B cell (primary cell): ENCODE measurements at regions not wholly inside any gene's neighbourhood (a gene's known extent, or its start where the extent isn't known, plus 50 kb on each side); places are given as distances from the start of the nearest gene placed in this dataset.

Source experiments
- ATAC-seq: fragments of 200-7000 bp; cut with Tn5 transposase; one replicate; pipeline ENCODE4 v1.10.0; 2021; ENCODE audit warnings: low read depth, mild to moderate bottlenecking, moderate number of reproducible peaks, moderate library complexity
- CTCF ChIA-PET: fragments of 350-600 bp; sonication (Branson Sonifier 250); formaldehyde crosslinking; loops from one replicate; lab custom pipeline; 2021; ENCODE audit warnings: antibody characterized with exemption, inconsistent platforms; lab: Charles Lee
- POLR2A ChIA-PET: fragments of 350-600 bp; sonication (Branson Sonifier 250); formaldehyde crosslinking; loops from one replicate; lab custom pipeline; 2021; ENCODE audit warnings: antibody characterized with exemption; lab: Charles Lee
- DNase-seq: peaks from one replicate; pipeline ENCODE4 v3.0.0; 2013
- H2AFZ ChIP-seq: 2 replicates; pipeline ENCODE4 v1.6.1; 2012; ENCODE audit warnings: mild to moderate bottlenecking, low read depth, low read length; ENCODE audit not compliant: insufficient read depth, poor library complexity, severe bottlenecking
- H3K27ac ChIP-seq, 2 donors: 1 replicate in 1 of 2; 2 replicates in 1 of 2; pipeline ENCODE4 v1.5.1; 2012 to 2013; ENCODE audit warnings: low read length in 2 of 2, mild to moderate bottlenecking in 2 of 2, moderate library complexity in 1 of 2
- H3K27me3 ChIP-seq, 4 experiments: fragments of 200-600 bp in 1 of 4; sonication (generic) in 1 of 4; replicated peaks in 1 of 4; 1 replicate in 2 of 4; 2 replicates in 2 of 4; pipeline versions ENCODE4 v1.6.1 to v1.7.0; 2013 to 2016; ENCODE audit warnings: low read length in 3 of 4, mild to moderate bottlenecking in 2 of 4, mixed read lengths in 1 of 4, moderate library complexity in 1 of 4; ENCODE audit not compliant: insufficient read depth in 4 of 4, control insufficient read depth in 3 of 4; ENCODE audit errors: control extremely low read depth in 1 of 4
- H3K36me3 ChIP-seq, 2 experiments: replicated peaks in 1 of 2; 1 replicate in 1 of 2; 2 replicates in 1 of 2; pipeline versions ENCODE4 v1.6.1 to v1.7.1; 2013; ENCODE audit warnings: low read length in 1 of 2; ENCODE audit not compliant: insufficient read depth in 2 of 2, control insufficient read depth in 1 of 2; ENCODE audit errors: control extremely low read depth in 1 of 2, extremely low read depth in 1 of 2
- H3K4me1 ChIP-seq, 2 donors: fragments of 200-600 bp in 1 of 2; sonication (generic) in 1 of 2; 1 replicate in 1 of 2; 2 replicates in 1 of 2; pipeline versions ENCODE4 v1.5.1 to v1.6.1; 2013 to 2017; ENCODE audit warnings: low read length in 2 of 2; ENCODE audit not compliant: control insufficient read depth in 2 of 2, insufficient read depth in 2 of 2
- H3K4me2 ChIP-seq: replicated peaks from 2 replicates; pipeline ENCODE3; 2012; ENCODE audit warnings: mild to moderate bottlenecking, low read depth, low read length; ENCODE audit not compliant: poor library complexity, severe bottlenecking
- H3K4me3 ChIP-seq, 5 experiments: fragments of 200-600 bp in 1 of 5; sonication (generic) in 1 of 5; 1 replicate in 3 of 5; 2 replicates in 2 of 5; pipeline versions ENCODE4 v1.5.1 to v1.7.0; 2011 to 2016; ENCODE audit warnings: low read length in 4 of 5, mild to moderate bottlenecking in 4 of 5, low read depth in 2 of 5, control low read depth in 1 of 5, moderate library complexity in 1 of 5; ENCODE audit not compliant: insufficient read depth in 1 of 5; ENCODE audit errors: control extremely low read depth in 1 of 5, extremely low read depth in 1 of 5
- H3K79me2 ChIP-seq: fragments of 200-600 bp; sonication (generic); one replicate; pipeline ENCODE4 v1.6.0; 2016; ENCODE audit warnings: low read length; ENCODE audit not compliant: control insufficient read depth, insufficient read depth
- H3K9ac ChIP-seq: fragments of 200-600 bp; sonication (generic); 2 replicates; pipeline ENCODE4 v1.6.1; 2017; ENCODE audit warnings: mild to moderate bottlenecking, low read length, moderate library complexity
- H3K9me3 ChIP-seq, 3 donors: one replicate each; pipeline versions ENCODE4 v1.6.1 to v1.7.1; 2013; ENCODE audit warnings: low read length in 2 of 3; ENCODE audit not compliant: control insufficient read depth in 2 of 3, insufficient read depth in 1 of 3; ENCODE audit errors: control extremely low read depth in 1 of 3
- H4K20me1 ChIP-seq: 2 replicates; pipeline ENCODE4 v1.6.0; 2012; ENCODE audit warnings: mild to moderate bottlenecking, low read length; ENCODE audit not compliant: insufficient read depth, control insufficient read depth, poor library complexity, severe bottlenecking
- H3K27ac Mint-ChIP-seq: one replicate; pipeline ENCODE4 v1.8.0; 2021; ENCODE audit warnings: mixed read lengths
- H3K27me3 Mint-ChIP-seq: one replicate; pipeline ENCODE4 v1.8.0; 2021; ENCODE audit warnings: mixed read lengths
- H3K4me1 Mint-ChIP-seq: one replicate; pipeline ENCODE4 v1.8.0; 2021; ENCODE audit warnings: mixed read lengths
- H3K4me3 Mint-ChIP-seq: one replicate; pipeline ENCODE4 v1.8.0; 2021; ENCODE audit warnings: mixed read lengths
- H3K9me3 Mint-ChIP-seq: one replicate; pipeline ENCODE4 v1.8.0; 2022; ENCODE audit warnings: mixed read lengths; ENCODE audit not compliant: insufficient read depth
- EZH2 ChIP-seq: IDR thresholded peaks from 2 replicates; pipeline ENCODE4 v1.6.1; 2012; ENCODE audit warnings: borderline replicate concordance, low read depth, mild to moderate bottlenecking, moderate library complexity, low read length; ENCODE audit not compliant: insufficient read depth, poor library complexity, severe bottlenecking
- WGBS: methylation state at CpG from one replicate; pipeline ENCODE4 v1.1.5; 2013; ENCODE audit warnings: missing lambda C conversion rate; ENCODE audit not compliant: insufficient coverage; 5-methylcytosine and 5-hydroxymethylcytosine counted together
- intact Hi-C: fragments of 100-400 bp; cut with micrococcal nuclease; formaldehyde crosslinking; loops from one replicate; pipeline ENCODE4 v1.10.0; 2022
- TF ChIP-seq, protein P1 (sequence below): fragments of 200-600 bp; IDR thresholded peaks from one replicate; pipeline ENCODE4 v1.8.0; 2022; ENCODE audit warnings: antibody characterized with exemption, mild to moderate bottlenecking

DNA sequence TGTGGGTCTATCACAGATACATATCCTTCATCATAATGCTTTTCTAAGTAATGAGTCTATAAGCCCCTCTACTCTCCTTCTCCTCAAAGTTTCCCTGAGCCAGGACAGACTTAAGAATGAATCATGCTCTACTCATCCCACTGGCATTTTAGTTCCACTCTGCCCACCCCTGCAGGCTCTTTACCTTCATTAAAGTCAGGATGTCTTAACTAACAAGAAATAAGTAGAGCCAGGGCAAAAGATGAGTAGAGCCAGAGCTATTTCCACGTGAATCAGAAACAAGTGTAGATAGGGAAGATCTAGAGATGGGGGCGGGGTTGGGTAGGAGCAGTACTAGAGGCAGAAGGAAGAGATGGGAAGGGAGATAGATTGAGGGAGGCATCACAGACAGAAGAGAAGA lies 790.5 kb downstream of the RNF144A start:
- Mint-ChIP-seq H3K9me3 (no peaks in the 10 kb centered on the region), H3K27me3 (no peaks in the 10 kb centered on the region), H3K4me3 (no peak overlapping the region), H3K27ac (no peak overlapping the region), H3K4me1 (peaks cover 3% of the 10 kb centered on the region)
- Histone ChIP-seq H2AFZ (no peak overlapping the region), H3K9ac (no peak overlapping the region), H4K20me1 (no peaks in the 10 kb centered on the region), H3K4me1 (no peaks in the 10 kb centered on the region), H3K79me2 (no peaks in the 10 kb centered on the region), H3K27me3 (no peaks in the 10 kb centered on the region), H3K4me2 (no peak overlapping the region), H3K36me3 (no peaks in the 10 kb centered on the region), H3K9me3 (no peaks in the 10 kb centered on the region), H3K27ac (no peak overlapping the region), H3K4me3 (no peak overlapping the region)
- TF ChIP-seq, protein P1, sequence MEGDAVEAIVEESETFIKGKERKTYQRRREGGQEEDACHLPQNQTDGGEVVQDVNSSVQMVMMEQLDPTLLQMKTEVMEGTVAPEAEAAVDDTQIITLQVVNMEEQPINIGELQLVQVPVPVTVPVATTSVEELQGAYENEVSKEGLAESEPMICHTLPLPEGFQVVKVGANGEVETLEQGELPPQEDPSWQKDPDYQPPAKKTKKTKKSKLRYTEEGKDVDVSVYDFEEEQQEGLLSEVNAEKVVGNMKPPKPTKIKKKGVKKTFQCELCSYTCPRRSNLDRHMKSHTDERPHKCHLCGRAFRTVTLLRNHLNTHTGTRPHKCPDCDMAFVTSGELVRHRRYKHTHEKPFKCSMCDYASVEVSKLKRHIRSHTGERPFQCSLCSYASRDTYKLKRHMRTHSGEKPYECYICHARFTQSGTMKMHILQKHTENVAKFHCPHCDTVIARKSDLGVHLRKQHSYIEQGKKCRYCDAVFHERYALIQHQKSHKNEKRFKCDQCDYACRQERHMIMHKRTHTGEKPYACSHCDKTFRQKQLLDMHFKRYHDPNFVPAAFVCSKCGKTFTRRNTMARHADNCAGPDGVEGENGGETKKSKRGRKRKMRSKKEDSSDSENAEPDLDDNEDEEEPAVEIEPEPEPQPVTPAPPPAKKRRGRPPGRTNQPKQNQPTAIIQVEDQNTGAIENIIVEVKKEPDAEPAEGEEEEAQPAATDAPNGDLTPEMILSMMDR = no peak
- TF ChIP-seq EZH2 = no peak
- ChIA-PET POLR2A (no interaction called here), CTCF (no interaction called here)
- intact Hi-C loops = no loop called here
- ATAC-seq = no peak
- WGBS = 95% methylated on average over 2 of the region's 2 CpGs
- DNase-seq = no peak

DNA sequence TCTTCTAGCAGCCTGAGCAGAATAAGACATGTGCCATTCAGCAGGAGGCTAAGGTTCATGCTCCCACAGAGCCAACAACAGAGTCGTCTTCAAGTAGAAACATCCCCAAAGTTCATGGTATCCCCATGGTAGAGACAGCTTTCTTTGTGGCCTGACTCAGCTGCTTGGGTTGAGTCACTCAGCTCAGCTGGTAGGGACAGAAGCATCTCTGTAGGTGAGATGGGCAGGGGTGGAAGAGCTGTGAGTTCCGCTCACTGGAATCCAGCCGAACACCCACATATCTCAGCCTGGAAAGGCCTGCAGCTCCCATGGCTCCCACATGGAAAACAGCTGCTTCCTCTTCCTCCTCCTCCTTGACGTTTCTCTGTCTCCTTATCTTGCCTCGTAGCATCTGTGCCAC lies 792.7 kb downstream of the RNF144A start:
- Histone ChIP-seq H3K9me3 (no peaks in the 10 kb centered on the region), H3K27ac (no peak overlapping the region), H3K4me2 (no peak overlapping the region), H3K36me3 (no peaks in the 10 kb centered on the region), H3K4me3 (no peak overlapping the region), H4K20me1 (no peaks in the 10 kb centered on the region), H2AFZ (no peak overlapping the region), H3K79me2 (no peaks in the 10 kb centered on the region), H3K4me1 (no peaks in the 10 kb centered on the region), H3K9ac (no peak overlapping the region), H3K27me3 (no peaks in the 10 kb centered on the region)
- Mint-ChIP-seq H3K9me3 (no peaks in the 10 kb centered on the region), H3K4me3 (no peak overlapping the region), H3K27ac (no peak overlapping the region), H3K4me1 (no peaks in the 10 kb centered on the region), H3K27me3 (peaks cover 3% of the 10 kb centered on the region)
- TF ChIP-seq EZH2 = no peak
- TF ChIP-seq, protein P1 = no peak
- 73% methylated on average over 3 of the region's 5 CpGs for WGBS
- ChIA-PET POLR2A (no interaction called here), CTCF (no interaction called here)
- ATAC-seq = no peak
- intact Hi-C loops = no loop called here
- no peak for DNase-seq
